Sigmoid colon (tissue), 6 donors: ENCODE measurements at regions not wholly inside any gene's neighbourhood (a gene's known extent, or its start where the extent isn't known, plus 50 kb on each side); places are given as distances from the start of the nearest gene placed in this dataset.
A peak's percentile ranks its signal among the peaks of the same experiment; 100 is the strongest.

Experiments used
- DNase-seq: peaks from one replicate; pipeline ENCODE4 v3.0.0-alpha.2; 2019
- H3K27ac ChIP-seq, 4 donors: fragments of 200-600 bp; sonication (generic); one replicate each; pipeline ENCODE4 v1.5.1; 2016 to 2019; ENCODE audit warnings: mild to moderate bottlenecking in 1 of 4
- H3K27me3 ChIP-seq, 3 donors: fragments of 200-600 bp; sonication (generic); one replicate each; pipeline ENCODE4 v1.5.1; 2019; ENCODE audit warnings: mild to moderate bottlenecking in 1 of 3
- H3K36me3 ChIP-seq, 4 donors: fragments of 200-600 bp; sonication (generic); one replicate each; pipeline ENCODE4 v1.5.1; 2016 to 2019
- H3K4me1 ChIP-seq, 4 donors: fragments of 200-600 bp; sonication (generic); one replicate each; pipeline ENCODE4 v1.5.1; 2017 to 2019
- H3K4me3 ChIP-seq, 4 donors: fragments of 200-600 bp; sonication (generic); one replicate each; pipeline ENCODE4 v1.5.1; 2017 to 2019; ENCODE audit warnings: mild to moderate bottlenecking in 2 of 4, moderate library complexity in 1 of 4
- H3K9me3 ChIP-seq, 4 donors: fragments of 200-600 bp in 3 of 4; sonication (generic) in 3 of 4; one replicate each; pipeline versions ENCODE4 v1.5.1 to v1.6.1; 2013 to 2019
- EP300 ChIP-seq, 4 donors: sonication (generic); formaldehyde crosslinking; IDR thresholded peaks; one replicate each; pipeline ENCODE4 v1.6.1; 2017; ENCODE audit warnings: antibody characterized with exemption in 4 of 4
- POLR2A ChIP-seq, 2 donors: fragments of 450-650 bp; IDR thresholded peaks; one replicate each; pipeline ENCODE4 v1.6.1; 2016; ENCODE audit warnings: antibody characterized with exemption in 2 of 2, mild to moderate bottlenecking in 2 of 2, moderate library complexity in 2 of 2
- POLR2AphosphoS5 ChIP-seq, 4 donors: sonication (generic); formaldehyde crosslinking; IDR thresholded peaks; one replicate each; pipeline ENCODE4 v1.6.1; 2017; ENCODE audit warnings: antibody characterized with exemption in 4 of 4
- WGBS, 2 donors: extraction: QIAGEN DNeasy Blood & Tissue Kit; methylation state at CpG; one replicate each; pipeline ENCODE4 v1.1.7; 2013; 5-methylcytosine and 5-hydroxymethylcytosine counted together
- intact Hi-C: fragments of 100-400 bp; cut with DNase I; formaldehyde crosslinking; loops from one replicate; pipeline ENCODE4 v1.15.1; 2023
- TF ChIP-seq, protein P1 (sequence below), 4 experiments: fragments of 450-650 bp in 3 of 4; fragments of 200-600 bp in 1 of 4; IDR thresholded peaks; one replicate each; pipeline ENCODE4 v1.5.1; 2016 to 2019; ENCODE audit warnings: antibody characterized with exemption in 4 of 4, mild to moderate bottlenecking in 3 of 4, moderate library complexity in 2 of 4
- donor health status: healthy with polysubstance abuse.
- donor health status: healthy.

DNA sequence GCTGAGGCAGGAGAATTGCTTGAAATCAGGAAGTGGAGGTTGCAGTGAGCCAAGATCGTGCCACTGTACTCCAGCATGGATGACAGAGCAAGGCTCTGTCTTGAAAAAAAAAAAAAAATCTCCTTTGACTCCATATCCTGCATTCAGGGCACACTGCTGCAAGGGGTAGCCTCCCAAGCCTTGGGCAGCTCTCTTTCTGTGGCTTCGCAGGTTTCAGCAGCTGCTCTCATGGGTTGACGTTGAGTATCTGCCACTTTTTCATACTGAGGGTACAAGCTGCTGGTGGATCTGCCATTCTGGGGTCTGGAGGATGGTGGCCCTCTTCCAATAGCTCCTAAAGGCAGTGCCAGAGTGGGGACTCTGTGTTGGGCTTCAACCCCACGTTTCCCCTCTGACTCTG, 2198.1 kb upstream of the WWC1 start:
- Histone ChIP-seq H3K9me3 (no peaks in the 10 kb centered on the region), H3K27me3 (no peaks in the 10 kb centered on the region), H3K4me3 (no peak overlapping the region), H3K4me1 (no peaks in the 10 kb centered on the region), H3K36me3 (no peaks in the 10 kb centered on the region), H3K27ac (no peak overlapping the region)
- no peak for DNase-seq
- 69 to 86% methylated on average over 4 of the region's 4 CpGs for WGBS, 2 donors
- TF ChIP-seq, protein P1, sequence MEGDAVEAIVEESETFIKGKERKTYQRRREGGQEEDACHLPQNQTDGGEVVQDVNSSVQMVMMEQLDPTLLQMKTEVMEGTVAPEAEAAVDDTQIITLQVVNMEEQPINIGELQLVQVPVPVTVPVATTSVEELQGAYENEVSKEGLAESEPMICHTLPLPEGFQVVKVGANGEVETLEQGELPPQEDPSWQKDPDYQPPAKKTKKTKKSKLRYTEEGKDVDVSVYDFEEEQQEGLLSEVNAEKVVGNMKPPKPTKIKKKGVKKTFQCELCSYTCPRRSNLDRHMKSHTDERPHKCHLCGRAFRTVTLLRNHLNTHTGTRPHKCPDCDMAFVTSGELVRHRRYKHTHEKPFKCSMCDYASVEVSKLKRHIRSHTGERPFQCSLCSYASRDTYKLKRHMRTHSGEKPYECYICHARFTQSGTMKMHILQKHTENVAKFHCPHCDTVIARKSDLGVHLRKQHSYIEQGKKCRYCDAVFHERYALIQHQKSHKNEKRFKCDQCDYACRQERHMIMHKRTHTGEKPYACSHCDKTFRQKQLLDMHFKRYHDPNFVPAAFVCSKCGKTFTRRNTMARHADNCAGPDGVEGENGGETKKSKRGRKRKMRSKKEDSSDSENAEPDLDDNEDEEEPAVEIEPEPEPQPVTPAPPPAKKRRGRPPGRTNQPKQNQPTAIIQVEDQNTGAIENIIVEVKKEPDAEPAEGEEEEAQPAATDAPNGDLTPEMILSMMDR (IDR thresholded peaks at IDR 0.05): no peak
- no peak for TF ChIP-seq EP300 (IDR thresholded peaks at IDR 0.05)
- no peak for TF ChIP-seq POLR2AphosphoS5 (IDR thresholded peaks at IDR 0.05)
- no peak for TF ChIP-seq POLR2A (IDR thresholded peaks at IDR 0.05)
- intact Hi-C loops: no loop called here

DNA sequence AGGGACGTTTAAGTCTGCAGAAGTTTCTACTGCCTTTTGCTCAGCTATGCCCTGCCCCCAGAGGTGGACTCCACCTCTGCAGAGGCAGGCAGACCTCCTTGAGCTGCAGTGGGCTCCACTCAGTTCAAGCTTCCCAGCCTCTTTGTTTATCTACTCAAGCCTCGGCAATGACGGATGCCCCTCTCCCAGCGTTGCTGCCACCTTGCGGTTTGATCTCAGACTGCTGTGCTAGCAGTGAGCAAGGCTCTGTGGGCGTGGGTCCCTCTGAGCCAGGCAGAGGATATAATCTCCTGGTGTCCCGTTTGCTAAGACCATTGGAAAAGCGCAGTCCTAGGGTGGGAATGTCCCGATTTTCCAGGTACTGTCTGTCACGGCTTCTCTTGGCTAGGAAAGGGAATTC, 2188.5 kb upstream of the WWC1 start:
- H3K4me1 ChIP-seq: no peaks in the 10 kb centered on the region
- DNase-seq: no peak
- no peak overlapping the region for H3K4me3 ChIP-seq
- intact Hi-C loops: no loop called here
- H3K36me3 ChIP-seq: no peaks in the 10 kb centered on the region
- H3K27ac ChIP-seq: no peak overlapping the region
- 85 to 93% methylated on average over 10 of the region's 10 CpGs for WGBS, 2 donors
- no peaks in the 10 kb centered on the region for H3K27me3 ChIP-seq
- TF ChIP-seq, protein P1 (IDR thresholded peaks at IDR 0.05): no peak
- TF ChIP-seq EP300 (IDR thresholded peaks at IDR 0.05) (no peak), POLR2AphosphoS5 (IDR thresholded peaks at IDR 0.05) (no peak)
- H3K9me3 ChIP-seq: peaks cover 0 to 2% (median under 1%) of the 10 kb centered on the region in 4 donors

DNA sequence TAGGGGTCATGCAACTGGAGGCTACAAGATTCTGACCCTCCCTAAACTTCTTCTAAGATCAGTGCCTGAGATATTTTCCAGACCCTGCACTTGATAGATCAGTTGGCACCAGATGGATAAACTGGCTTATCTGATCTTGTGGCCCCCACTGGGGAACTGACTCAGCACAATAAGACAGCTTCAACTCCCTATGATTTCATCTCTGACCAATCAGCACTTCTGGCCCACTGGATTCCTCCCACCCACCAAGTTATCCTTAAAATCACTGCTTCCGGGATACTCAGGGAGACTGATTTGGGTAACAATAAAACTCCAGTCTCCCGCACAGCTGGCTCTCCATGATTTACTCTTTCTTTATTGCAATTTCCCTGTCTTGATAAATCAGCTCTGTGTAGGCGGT, 2180.4 kb upstream of the WWC1 start:
- Histone ChIP-seq H3K36me3 (no peaks in the 10 kb centered on the region), H3K9me3 (no peaks in the 10 kb centered on the region), H3K27ac (no peak overlapping the region), H3K27me3 (no peaks in the 10 kb centered on the region), H3K4me3 (no peak overlapping the region), H3K4me1 (no peaks in the 10 kb centered on the region)
- TF ChIP-seq, protein P1 (IDR thresholded peaks at IDR 0.05): no peak
- TF ChIP-seq EP300 (IDR thresholded peaks at IDR 0.05): no peak
- no peak for TF ChIP-seq POLR2A (IDR thresholded peaks at IDR 0.05)
- TF ChIP-seq POLR2AphosphoS5 (IDR thresholded peaks at IDR 0.05): no peak
- WGBS, 2 donors: 88 to 89% methylated on average over 3 of the region's 3 CpGs
- intact Hi-C loops: no loop called here
- no peak for DNase-seq

DNA sequence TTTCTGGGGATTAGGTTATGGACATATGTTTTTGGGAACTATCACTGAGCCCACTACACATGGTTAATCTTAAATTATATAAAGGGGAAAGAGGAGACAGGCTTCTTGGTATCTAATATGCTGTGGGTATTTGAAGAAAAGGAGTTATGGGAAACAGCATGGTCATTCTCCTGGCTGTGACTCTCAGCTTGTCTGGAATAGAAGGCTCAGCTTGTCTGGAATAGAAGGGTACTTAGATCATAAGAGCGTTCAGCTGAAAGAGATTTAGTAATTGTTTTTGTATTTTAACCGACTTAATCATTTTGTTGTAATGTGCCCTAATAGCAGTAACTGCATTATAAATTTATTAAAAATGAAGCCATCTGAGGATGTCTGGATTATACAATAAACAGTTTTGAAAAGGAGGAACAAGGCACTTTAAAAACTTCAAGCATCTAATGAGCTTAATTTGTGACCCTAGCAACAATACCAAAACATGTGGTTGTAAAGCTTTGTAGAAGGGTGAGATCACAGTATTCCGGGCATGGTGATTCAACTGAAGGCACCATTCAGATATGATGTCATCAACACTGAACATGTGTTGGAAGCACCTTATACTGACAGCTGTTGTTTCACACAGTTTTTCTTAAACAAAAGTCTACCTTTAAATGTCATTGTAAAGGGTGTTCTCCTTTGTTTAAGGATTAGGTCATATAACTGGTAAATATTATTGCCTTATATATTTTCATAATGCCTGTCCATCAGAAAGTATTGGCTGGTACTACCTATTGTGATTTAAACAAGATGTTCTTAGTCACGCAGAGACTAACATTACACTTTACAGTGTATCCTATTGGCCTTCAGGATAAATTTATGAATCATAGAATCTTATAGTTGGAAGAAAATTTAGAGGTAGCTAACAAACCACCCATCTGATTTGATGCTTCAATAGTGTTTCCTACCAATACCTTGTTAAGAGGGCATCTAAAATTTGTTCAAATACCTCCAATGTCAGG, 2174.1 kb upstream of the WWC1 start:
- no peak for TF ChIP-seq EP300 (IDR thresholded peaks at IDR 0.05)
- peak in 1 of 4 donors; percentile 5 for TF ChIP-seq POLR2AphosphoS5 (IDR thresholded peaks at IDR 0.05)
- TF ChIP-seq, protein P1 (IDR thresholded peaks at IDR 0.05): no peak
- TF ChIP-seq POLR2A (IDR thresholded peaks at IDR 0.05): no peak
- intact Hi-C loops: no loop called here
- 70 to 76% methylated on average over 4 of the region's 4 CpGs for WGBS, 2 donors
- Histone ChIP-seq H3K27ac (peak overlapping the region in 1 of 4 donors; percentile 1), H3K36me3 (no peaks in the 10 kb centered on the region), H3K4me1 (peaks cover 0 to 15% (median 4%) of the 10 kb centered on the region in 4 donors), H3K9me3 (no peaks in the 10 kb centered on the region), H3K27me3 (no peaks in the 10 kb centered on the region), H3K4me3 (no peak overlapping the region)
- no peak for DNase-seq
